Suprapubic skin (tissue), 4 donors: ENCODE measurements at regions not wholly inside any gene's neighbourhood (a gene's known extent, or its start where the extent isn't known, plus 50 kb on each side); places are given as distances from the start of the nearest gene placed in this dataset.

Experiments
- DNase-seq, 2 donors: peaks; one replicate each; pipeline ENCODE4 v3.0.0-alpha.2; 2019; ENCODE audit warnings: low spot score in 2 of 2
- H3K27ac ChIP-seq: fragments of 200-600 bp; sonication (generic); one replicate; pipeline ENCODE4 v1.5.1; 2019
- H3K27me3 ChIP-seq: fragments of 200-600 bp; sonication (generic); one replicate; pipeline ENCODE4 v1.5.1; 2019
- H3K36me3 ChIP-seq: fragments of 200-600 bp; sonication (generic); one replicate; pipeline ENCODE4 v1.5.1; 2019
- H3K4me1 ChIP-seq: fragments of 200-600 bp; sonication (generic); one replicate; pipeline ENCODE4 v1.5.1; 2019
- H3K4me3 ChIP-seq: fragments of 200-600 bp; sonication (generic); one replicate; pipeline ENCODE4 v1.5.1; 2019; ENCODE audit warnings: mild to moderate bottlenecking
- H3K9me3 ChIP-seq: fragments of 200-600 bp; sonication (generic); one replicate; pipeline ENCODE4 v1.5.1; 2019
- EP300 ChIP-seq: sonication (generic); formaldehyde crosslinking; IDR thresholded peaks from one replicate; pipeline ENCODE4 v1.6.1; 2017; ENCODE audit warnings: antibody characterized with exemption
- POLR2A ChIP-seq, 2 donors: fragments of 450-650 bp; IDR thresholded peaks; one replicate each; pipeline ENCODE4 v1.6.1; 2017; ENCODE audit warnings: antibody characterized with exemption in 2 of 2, mild to moderate bottlenecking in 2 of 2, moderate library complexity in 2 of 2
- POLR2AphosphoS5 ChIP-seq, 3 donors: sonication (generic); formaldehyde crosslinking; IDR thresholded peaks; one replicate each; pipeline ENCODE4 v1.6.1; 2017; ENCODE audit warnings: antibody characterized with exemption in 3 of 3
- WGBS: methylation state at CpG from one replicate; pipeline ENCODE4 v1.1.5; 2018; 5-methylcytosine and 5-hydroxymethylcytosine counted together
- TF ChIP-seq, protein P1 (sequence below), 2 donors: fragments of 200-600 bp in 1 of 2; fragments of 450-650 bp in 1 of 2; sonication (generic) in 1 of 2; IDR thresholded peaks; one replicate each; pipeline ENCODE4 v1.5.1; 2016 to 2019; ENCODE audit warnings: antibody characterized with exemption in 2 of 2, mild to moderate bottlenecking in 1 of 2, moderate library complexity in 1 of 2

DNA sequence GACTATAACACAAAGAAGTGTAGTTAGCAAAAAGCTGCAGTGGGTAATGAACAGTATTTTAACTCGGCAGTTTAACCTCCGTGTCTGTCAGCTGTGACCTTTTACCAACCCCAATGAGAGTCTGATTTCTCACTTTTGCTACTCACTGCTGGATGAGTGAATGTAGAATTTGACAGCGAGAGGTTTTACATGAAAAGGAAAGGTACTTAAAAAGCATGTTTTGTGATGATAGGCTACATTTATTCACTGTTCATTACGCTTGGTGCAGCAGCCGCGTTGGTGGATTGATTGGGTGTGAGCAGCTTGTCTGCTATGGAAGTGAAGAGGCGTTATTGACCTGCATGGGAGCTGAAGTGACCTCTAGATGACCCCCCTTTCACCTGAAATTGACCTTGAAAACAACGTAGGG, 867.7 kb downstream of the NR2F1-AS1 start:
- Histone ChIP-seq H3K4me1 (no peaks in the 10 kb centered on the region), H3K27me3 (no peaks in the 10 kb centered on the region), H3K4me3 (no peak overlapping the region), H3K27ac (no peak overlapping the region), H3K36me3 (no peaks in the 10 kb centered on the region), H3K9me3 (no peaks in the 10 kb centered on the region)
- DNase-seq, result no peak
- TF ChIP-seq, protein P1, sequence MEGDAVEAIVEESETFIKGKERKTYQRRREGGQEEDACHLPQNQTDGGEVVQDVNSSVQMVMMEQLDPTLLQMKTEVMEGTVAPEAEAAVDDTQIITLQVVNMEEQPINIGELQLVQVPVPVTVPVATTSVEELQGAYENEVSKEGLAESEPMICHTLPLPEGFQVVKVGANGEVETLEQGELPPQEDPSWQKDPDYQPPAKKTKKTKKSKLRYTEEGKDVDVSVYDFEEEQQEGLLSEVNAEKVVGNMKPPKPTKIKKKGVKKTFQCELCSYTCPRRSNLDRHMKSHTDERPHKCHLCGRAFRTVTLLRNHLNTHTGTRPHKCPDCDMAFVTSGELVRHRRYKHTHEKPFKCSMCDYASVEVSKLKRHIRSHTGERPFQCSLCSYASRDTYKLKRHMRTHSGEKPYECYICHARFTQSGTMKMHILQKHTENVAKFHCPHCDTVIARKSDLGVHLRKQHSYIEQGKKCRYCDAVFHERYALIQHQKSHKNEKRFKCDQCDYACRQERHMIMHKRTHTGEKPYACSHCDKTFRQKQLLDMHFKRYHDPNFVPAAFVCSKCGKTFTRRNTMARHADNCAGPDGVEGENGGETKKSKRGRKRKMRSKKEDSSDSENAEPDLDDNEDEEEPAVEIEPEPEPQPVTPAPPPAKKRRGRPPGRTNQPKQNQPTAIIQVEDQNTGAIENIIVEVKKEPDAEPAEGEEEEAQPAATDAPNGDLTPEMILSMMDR (IDR thresholded peaks at IDR 0.05), result no peak
- TF ChIP-seq POLR2AphosphoS5 (IDR thresholded peaks at IDR 0.05) (no peak), POLR2A (IDR thresholded peaks at IDR 0.05) (no peak), EP300 (no peak)
- WGBS, result 36% methylated on average over 8 of the region's 8 CpGs

DNA sequence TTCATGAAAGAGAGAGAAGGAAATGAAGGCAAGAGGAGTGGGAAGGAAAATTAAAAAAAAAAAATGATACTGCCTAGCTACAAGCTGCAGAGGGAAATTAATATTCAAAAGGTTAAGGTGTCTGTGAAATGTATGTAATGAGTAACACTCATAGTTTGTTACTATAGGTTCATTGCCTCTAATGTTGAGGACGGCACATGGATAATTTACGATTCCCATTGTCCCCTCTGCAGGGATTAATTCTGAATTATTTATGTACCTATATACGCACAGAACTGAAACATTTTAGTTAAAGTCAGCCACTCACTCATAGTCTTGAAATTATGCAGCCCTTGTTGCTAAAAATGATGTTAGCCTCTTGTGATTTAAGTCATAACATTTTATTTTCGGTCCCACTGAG, 869.1 kb downstream of the NR2F1-AS1 start:
- no peak for DNase-seq
- WGBS, result 64% methylated on average over 4 of the region's 4 CpGs
- no peak overlapping the region for H3K4me3 ChIP-seq
- H3K4me1 ChIP-seq, result no peaks in the 10 kb centered on the region
- H3K36me3 ChIP-seq, result no peaks in the 10 kb centered on the region
- no peak for TF ChIP-seq POLR2AphosphoS5 (IDR thresholded peaks at IDR 0.05)
- no peak for TF ChIP-seq POLR2A (IDR thresholded peaks at IDR 0.05)
- no peaks in the 10 kb centered on the region for H3K27me3 ChIP-seq
- no peak overlapping the region for H3K27ac ChIP-seq
- H3K9me3 ChIP-seq, result no peaks in the 10 kb centered on the region

DNA sequence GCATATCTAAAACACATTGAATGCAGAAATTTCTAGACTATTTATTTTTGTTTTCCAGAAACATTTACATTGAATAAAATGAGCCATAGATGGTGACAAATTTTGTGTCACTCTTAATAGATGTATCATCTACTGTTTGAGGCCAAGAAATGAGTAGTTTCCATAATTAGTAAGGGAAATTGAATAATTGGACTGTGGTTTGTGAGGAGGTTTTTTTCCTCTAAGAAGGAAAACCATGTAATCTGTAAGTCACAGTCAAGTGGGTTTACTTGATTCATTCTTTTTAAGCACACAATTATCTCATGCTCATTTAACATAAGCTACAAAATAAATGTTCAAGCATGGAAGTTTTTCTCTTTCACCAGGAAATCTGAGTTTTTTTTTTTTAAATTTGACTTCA, 876.4 kb downstream of the NR2F1-AS1 start:
- H3K27ac ChIP-seq, result no peak overlapping the region
- H3K9me3 ChIP-seq, result no peaks in the 10 kb centered on the region
- H3K4me3 ChIP-seq, result no peak overlapping the region
- no peaks in the 10 kb centered on the region for H3K4me1 ChIP-seq
- no peaks in the 10 kb centered on the region for H3K36me3 ChIP-seq
- TF ChIP-seq, protein P1 (IDR thresholded peaks at IDR 0.05), result no peak
- TF ChIP-seq POLR2AphosphoS5 (IDR thresholded peaks at IDR 0.05) (no peak), EP300 (no peak), POLR2A (IDR thresholded peaks at IDR 0.05) (no peak)
- DNase-seq, result no peak
- no peaks in the 10 kb centered on the region for H3K27me3 ChIP-seq

DNA sequence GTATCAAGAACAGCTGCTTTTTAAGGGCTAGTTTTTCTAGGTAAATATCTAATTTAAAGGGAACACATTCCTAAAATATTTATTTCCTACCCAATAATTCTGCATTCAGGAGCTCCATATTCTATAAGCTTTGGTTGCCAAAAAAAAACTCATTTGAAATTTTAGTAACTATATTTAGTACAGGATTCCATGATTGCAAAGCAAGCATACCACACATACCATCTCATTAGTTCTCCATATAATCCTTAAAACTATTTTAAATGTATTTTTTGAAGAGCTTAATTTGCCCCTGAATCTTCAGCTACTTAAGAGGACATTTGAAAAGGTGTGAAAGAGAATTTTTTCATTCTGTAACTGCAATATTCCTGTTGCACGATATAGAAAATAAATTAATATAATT, 877.0 kb downstream of the NR2F1-AS1 start:
- no peak overlapping the region for H3K4me3 ChIP-seq
- H3K36me3 ChIP-seq, result no peaks in the 10 kb centered on the region
- no peaks in the 10 kb centered on the region for H3K27me3 ChIP-seq
- no peak for TF ChIP-seq POLR2AphosphoS5 (IDR thresholded peaks at IDR 0.05)
- TF ChIP-seq, protein P1 (IDR thresholded peaks at IDR 0.05), result no peak
- TF ChIP-seq POLR2A (IDR thresholded peaks at IDR 0.05), result no peak
- no peak for TF ChIP-seq EP300
- H3K27ac ChIP-seq, result no peak overlapping the region
- H3K9me3 ChIP-seq, result no peaks in the 10 kb centered on the region
- 60% methylated on average over 1 of the region's 1 CpG for WGBS
- no peak for DNase-seq
- H3K4me1 ChIP-seq, result no peaks in the 10 kb centered on the region

DNA sequence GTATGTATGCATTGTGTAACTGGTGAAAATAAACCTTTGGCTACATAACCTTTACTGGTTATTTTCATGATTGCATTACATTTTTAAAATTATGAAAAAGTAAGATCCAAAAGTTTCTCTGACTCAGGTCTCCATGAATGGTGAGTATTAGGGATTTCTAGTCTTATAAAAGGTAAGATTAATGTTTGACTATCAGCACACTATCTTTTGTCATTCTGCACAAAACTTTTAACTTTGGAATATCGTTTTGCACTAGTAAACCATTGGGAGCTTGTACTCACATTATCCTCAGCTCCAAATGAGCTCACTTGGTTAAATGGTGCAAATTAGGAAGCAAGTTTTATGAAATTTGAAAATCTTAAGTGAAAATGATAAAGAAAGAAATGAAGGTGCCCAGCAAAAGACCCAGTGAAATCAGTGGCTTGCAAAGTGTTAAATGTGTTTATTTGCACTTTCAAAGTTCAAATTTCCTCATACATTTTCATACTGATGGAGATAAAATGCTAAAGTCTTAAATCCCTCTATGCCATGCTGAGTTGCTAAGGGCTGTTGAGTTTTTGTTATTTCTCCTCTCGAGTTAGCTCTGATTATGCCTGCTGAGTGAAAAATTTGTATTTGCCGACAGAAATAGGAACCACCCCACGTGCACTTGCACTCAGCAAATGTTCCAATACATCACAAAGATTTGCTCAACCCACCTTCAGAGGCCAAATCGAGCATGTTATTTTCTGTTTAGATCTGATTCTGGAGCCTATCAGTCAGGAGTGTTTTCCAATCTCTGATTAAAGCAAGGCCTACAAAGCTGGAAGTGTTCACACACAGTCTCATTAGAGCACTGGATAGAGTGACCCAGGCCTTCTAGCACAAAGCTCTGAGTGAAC, 885.7 kb downstream of the NR2F1-AS1 start:
- 62% methylated on average over 5 of the region's 5 CpGs for WGBS
- no peaks in the 10 kb centered on the region for H3K27me3 ChIP-seq
- no peak for DNase-seq
- no peak overlapping the region for H3K27ac ChIP-seq
- H3K4me3 ChIP-seq, result no peak overlapping the region
- H3K9me3 ChIP-seq, result no peaks in the 10 kb centered on the region
- TF ChIP-seq POLR2A (IDR thresholded peaks at IDR 0.05) (no peak), POLR2AphosphoS5 (IDR thresholded peaks at IDR 0.05) (no peak)
- TF ChIP-seq, protein P1 (IDR thresholded peaks at IDR 0.05), result no peak
- H3K4me1 ChIP-seq, result no peaks in the 10 kb centered on the region
- H3K36me3 ChIP-seq, result no peaks in the 10 kb centered on the region
